GM12878 (cell line): ENCODE measurements at regions not wholly inside any gene's neighbourhood (a gene's known extent, or its start where the extent isn't known, plus 50 kb on each side); places are given as distances from the start of the nearest gene placed in this dataset.
"Not testable (repeated sequence)": the region's sequence is repeated elsewhere in the genome, so short reads cannot be mapped to it uniquely, and the experiment has no call there.

Source experiments
- ATAC-seq: fragments of 200-7000 bp; cut with Tn5 transposase; 3 replicates; pipeline ENCODE4 v1.9.1; 2020; ENCODE audit warnings: mild to moderate bottlenecking, moderate library complexity
- BruUV-seq: library from RNA; stranded (reverse); fragments of 400-500 nt; replicated peaks from 2 replicates; lab custom pipeline; 2021; lab: Mats Ljungman, UMichigan
- CTCF ChIA-PET: fragments of 300-600 bp; sonication (Branson Sonifier 250); formaldehyde crosslinking; extraction: SDS; loops from one replicate; lab custom pipeline; 2021; ENCODE audit warnings: inconsistent platforms; lab: Yijun Ruan, JAX
- POLR2A ChIA-PET: fragments of 350-600 bp; formaldehyde crosslinking; extraction: SDS; loops from one replicate; lab custom pipeline; 2021; ENCODE audit warnings: inconsistent platforms; lab: Charles Lee
- RAD21 ChIA-PET: fragments of 300-600 bp; sonication (Branson Sonifier 250); formaldehyde crosslinking; loops from one replicate; lab custom pipeline; 2023; ENCODE audit warnings: antibody characterized with exemption; ENCODE audit not compliant: unreplicated experiment; lab: Charles Lee
- SMC1A ChIA-PET: fragments of 300-600 bp; sonication (Branson Sonifier 250); formaldehyde crosslinking; loops from one replicate; lab custom pipeline; 2023; ENCODE audit not compliant: unreplicated experiment, uncharacterized antibody; lab: Charles Lee
- DNase-seq: peaks from one replicate; pipeline ENCODE4 v3.0.0-alpha.2; 2011; ENCODE audit warnings: low read depth, low spot score
- FAIRE-seq: peaks from 3 replicates; lab custom pipeline; 2011; peaks lifted over from hg19 to GRCh38; lab: Jason Lieb, UNC
- H2AFZ ChIP-seq: 2 replicates; pipeline ENCODE4 v1.6.0; 2011; ENCODE audit warnings: low read depth, low read length, control low read depth; ENCODE audit not compliant: control insufficient read depth
- H3K27ac ChIP-seq: 2 replicates; pipeline ENCODE4 v1.5.1; 2011; ENCODE audit warnings: control low read depth; ENCODE audit not compliant: control insufficient read depth, insufficient read depth
- H3K27me3 ChIP-seq, 2 experiments: replicated peaks in 1 of 2; 2 replicates each; pipeline versions ENCODE4 v1.6.0 to v1.6.1; 2011; ENCODE audit warnings: low read length in 1 of 2; ENCODE audit not compliant: control insufficient read depth in 2 of 2, insufficient read depth in 2 of 2
- H3K36me3 ChIP-seq, 2 experiments: 2 replicates each; pipeline ENCODE4 v1.5.1; 2011; ENCODE audit warnings: low read length in 1 of 2; ENCODE audit not compliant: control insufficient read depth in 2 of 2, insufficient read depth in 2 of 2
- H3K4me1 ChIP-seq: 2 replicates; pipeline ENCODE4 v1.6.1; 2011; ENCODE audit warnings: mild to moderate bottlenecking, low read length, moderate library complexity, mixed read lengths; ENCODE audit not compliant: control insufficient read depth, insufficient read depth
- H3K4me2 ChIP-seq: 2 replicates; pipeline ENCODE4 v1.6.0; 2011; ENCODE audit warnings: control low read depth; ENCODE audit not compliant: control insufficient read depth, insufficient read depth
- H3K4me3 ChIP-seq: fragments of 200-600 bp; sonication (generic); 2 replicates; pipeline ENCODE4 v1.5.1; 2016
- H3K79me2 ChIP-seq: 2 replicates; pipeline ENCODE4 v1.6.0; 2011; ENCODE audit warnings: low read length; ENCODE audit not compliant: control insufficient read depth, insufficient read depth
- H3K9ac ChIP-seq: 2 replicates; pipeline ENCODE4 v1.8.0; 2011; ENCODE audit warnings: low read length, control low read depth, mixed read lengths; ENCODE audit not compliant: control insufficient read depth, insufficient read depth
- H3K9me3 ChIP-seq: replicated peaks from 3 replicates; pipeline ENCODE4 v1.5.1; 2011; ENCODE audit warnings: mild to moderate bottlenecking, low read length; ENCODE audit not compliant: control insufficient read depth, insufficient read depth
- H4K20me1 ChIP-seq: 2 replicates; pipeline ENCODE4 v1.6.0; 2011; ENCODE audit not compliant: control insufficient read depth, insufficient read depth
- CEBPB ChIP-seq, 2 experiments: fragments of 150-350 bp in 1 of 2; IDR thresholded peaks; 2 replicates each; pipeline ENCODE4 v1.6.1; 2012 to 2014; ENCODE audit warnings: low read depth in 2 of 2, low read length in 2 of 2, borderline replicate concordance in 1 of 2, inconsistent platforms in 1 of 2
- CEBPZ ChIP-seq: fragments of 150-350 bp; IDR thresholded peaks from 2 replicates; pipeline ENCODE4 v1.6.1; 2016; ENCODE audit warnings: low read depth, low read length
- CTCF ChIP-seq, 3 experiments: IDR thresholded peaks in 2 of 3; conservative IDR thresholded peaks in 1 of 3; 2 replicates each; pipeline ENCODE4 v1.5.1; 2011; ENCODE audit warnings: low read depth in 3 of 3, low read length in 3 of 3, mild to moderate bottlenecking in 3 of 3, control low read depth in 2 of 3, moderate library complexity in 2 of 3, inconsistent platforms in 1 of 3, mixed read lengths in 1 of 3; ENCODE audit not compliant: control insufficient read depth in 2 of 3, insufficient read depth in 1 of 3; ENCODE audit errors: extremely low read depth in 1 of 3
- KAT2A ChIP-seq: conservative IDR thresholded peaks from 2 replicates; pipeline ENCODE4 v1.6.1; 2011; ENCODE audit warnings: low read depth, low read length; ENCODE audit not compliant: control insufficient read depth
- MYB ChIP-seq: fragments of 150-350 bp; IDR thresholded peaks from 2 replicates; pipeline ENCODE4 v1.6.1; 2014; ENCODE audit warnings: mild to moderate bottlenecking, low read depth, low read length, borderline replicate concordance
- NR2C2 ChIP-seq: IDR thresholded peaks from 2 replicates; pipeline ENCODE4 v1.6.1; 2011; ENCODE audit warnings: borderline replicate concordance, low read depth; ENCODE audit not compliant: control insufficient read depth, insufficient read length
- SMAD1 ChIP-seq: fragments of 450-650 bp; IDR thresholded peaks from 2 replicates; pipeline ENCODE4 v1.6.1; 2018; ENCODE audit warnings: mild to moderate bottlenecking, low read depth; ENCODE audit not compliant: partially characterized antibody
- SUZ12 ChIP-seq: fragments of 200-600 bp; sonication (generic); IDR thresholded peaks from one replicate; pipeline ENCODE4 v1.6.1; 2018; ENCODE audit warnings: antibody characterized with exemption, mild to moderate bottlenecking; ENCODE audit not compliant: unreplicated experiment
- WGBS: methylation state at CpG from one replicate; pipeline ENCODE4 v1.1.6; 2016; ENCODE audit warnings: low lambda C conversion rate; ENCODE audit not compliant: insufficient replicate concordance, insufficient coverage; ENCODE audit errors: missing lambda C conversion rate; 5-methylcytosine and 5-hydroxymethylcytosine counted together
- in situ Hi-C: fragments of 300-500 bp; cut with MboI; formaldehyde crosslinking; loops from 9 replicates; pipeline ENCODE4 v1.14.3; 2018; ENCODE audit warnings: mixed read lengths
- intact Hi-C: fragments of 100-400 bp; cut with micrococcal nuclease; formaldehyde crosslinking; loops from one replicate; pipeline ENCODE4 v1.14.2; 2022; ENCODE audit not compliant: unreplicated experiment

- WGBS: 78% methylated on average over 1 of the region's 3 CpGs
- CTCF ChIA-PET, in situ Hi-C loops, H3K4me2 ChIP-seq, H3K27me3 ChIP-seq, H3K79me2 ChIP-seq, ATAC-seq, RAD21 ChIA-PET, BruUV-seq, DNase-seq, H4K20me1 ChIP-seq, H3K36me3 ChIP-seq, intact Hi-C loops, H3K9ac ChIP-seq, POLR2A ChIA-PET, H2AFZ ChIP-seq, H3K27ac ChIP-seq, H3K4me3 ChIP-seq, H3K4me1 ChIP-seq, SMC1A ChIA-PET, FAIRE-seq, H3K9me3 ChIP-seq: not testable (repeated sequence)
Observed at GRCh38 chr19:30680399-30680798, 308.2 kb downstream of the ZNF536 start.

- Histone ChIP-seq H3K79me2 (no peaks in the 10 kb centered on the region), H3K4me3 (no peak overlapping the region), H2AFZ (no peak overlapping the region), H3K27ac (no peak overlapping the region), H3K27me3 (no peaks in the 10 kb centered on the region), H3K36me3 (no peaks in the 10 kb centered on the region), H3K9ac (no peak overlapping the region), H3K4me2 (no peak overlapping the region), H4K20me1 (no peaks in the 10 kb centered on the region), H3K4me1 (no peaks in the 10 kb centered on the region), H3K9me3 (no peaks in the 10 kb centered on the region)
- CTCF ChIA-PET: interaction anchor here (1.3 kb wide), 1 partner anchor 8 kb away, joined by 3 read pairs; no protein-coding TSS in a partner anchor
- FAIRE-seq: no peak
- no peak for DNase-seq
- RAD21 ChIA-PET: no interaction called here
- BruUV-seq: no TSS peak
- no peak for ATAC-seq
- SMC1A ChIA-PET: no interaction called here
- POLR2A ChIA-PET: no interaction called here
- WGBS: 9% methylated on average over 5 of the region's 6 CpGs
- intact Hi-C loops: no loop called here
- in situ Hi-C loops: loop anchor here (5.0 kb wide), 1 partner anchor 1553 kb away; no protein-coding TSS in a partner anchor
- TF ChIP-seq CEBPZ (no peak), SUZ12 (no peak), SMAD1 (no peak), MYB (no peak), KAT2A (no peak), CEBPB (IDR thresholded peaks at IDR 0.05; ENCODE audit: borderline replicate concordance in 1 of 2, low read depth in 2 of 2, low read length in 2 of 2) (no peak), NR2C2 (no peak), CTCF (IDR thresholded peaks at IDR 0.05 in 2 of 3, conservative IDR thresholded peaks at IDR 0.05 in 1 of 3; ENCODE audit: control insufficient read depth in 2 of 3, extremely low read depth in 1 of 3, insufficient read depth in 1 of 3, low read depth in 3 of 3, low read length in 3 of 3) (no peak)
Observed at GRCh38 chr19:30679789-30680188, 307.6 kb downstream of the ZNF536 start.
